Activated CD4-positive, alpha-beta T cell treated with anti-CD3 and anti-CD28 coated beads, Interleukin-10, Interleukin-2, amounts not matched to agents 100 ng/mL and 50 ng/mL, durations not matched to agents 16 hours and 8 hours (primary cell): ENCODE measurements at regions not wholly inside any gene's neighbourhood (a gene's known extent, or its start where the extent isn't known, plus 50 kb on each side); places are given as distances from the start of the nearest gene placed in this dataset.
A peak's percentile ranks its signal among the peaks of the same experiment; 100 is the strongest.
"Not testable (repeated sequence)": the region's sequence is repeated elsewhere in the genome, so short reads cannot be mapped to it uniquely, and the experiment has no call there.

Experiments used
- DNase-seq: peaks from one replicate; pipeline ENCODE4 v3.0.0-alpha.2; 2020

DNA sequence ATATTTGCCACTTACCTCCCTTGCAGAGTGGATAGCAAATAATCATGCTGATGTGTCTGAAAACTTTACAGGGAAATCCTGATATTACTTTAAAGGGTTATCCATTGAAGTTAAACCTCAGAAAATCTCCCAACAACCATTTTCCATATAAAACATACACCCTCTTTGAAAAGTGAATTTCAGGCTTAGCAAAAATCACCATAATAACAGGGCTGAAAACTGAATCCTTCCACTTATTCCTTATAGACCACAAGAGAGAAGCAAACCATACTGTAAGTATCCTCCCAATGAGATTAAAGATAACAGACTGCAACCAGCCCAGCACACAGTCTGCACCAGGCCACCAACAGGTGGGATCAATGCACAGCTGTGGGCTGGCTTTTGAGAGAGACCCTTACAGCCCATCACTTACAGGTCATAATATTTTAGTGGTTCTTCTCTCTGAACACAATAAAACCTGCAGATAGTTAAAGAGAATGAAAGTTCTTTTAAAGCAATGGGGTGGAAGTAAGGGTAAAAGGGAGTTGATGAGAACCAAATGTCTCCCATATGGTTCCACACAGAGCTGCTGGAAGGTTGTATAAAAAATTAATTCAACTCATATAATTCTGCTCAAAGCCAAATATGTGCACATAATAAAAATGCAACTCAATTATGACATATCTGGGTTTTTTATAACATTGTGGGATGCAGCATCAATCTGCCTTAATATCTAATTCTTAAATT lies 376.2 kb upstream of the GRAMD2B start:
- DNase-seq: no peak

DNA sequence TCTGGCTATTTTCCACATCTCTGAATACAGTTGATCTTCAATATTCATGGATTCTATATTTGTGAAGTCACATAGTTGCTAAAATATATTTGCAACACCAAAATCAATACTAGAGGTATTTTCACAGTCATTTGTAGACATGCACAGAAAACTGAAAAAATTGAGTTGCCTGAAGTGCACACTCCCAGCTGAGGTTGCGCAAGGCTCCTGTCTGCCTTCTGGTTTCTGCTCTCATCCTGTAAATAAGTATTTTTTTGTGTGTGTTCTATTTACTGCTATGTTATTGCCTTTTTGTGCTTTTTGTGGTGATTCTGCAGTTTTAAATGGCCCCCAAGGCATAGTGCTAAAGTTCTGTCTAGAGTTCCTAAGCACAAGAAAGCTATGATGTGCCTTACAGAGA lies 371.1 kb upstream of the GRAMD2B start:
- DNase-seq: no peak

- peak; percentile 1 for DNase-seq
These were observed 370.4 kb upstream of the GRAMD2B start for GRCh38 chr5:126052791-126053190.

- DNase-seq: no peak
These were observed 369.6 kb upstream of the GRAMD2B start for GRCh38 chr5:126053630-126054029.

- no peak for DNase-seq
These were observed 368.4 kb upstream of the GRAMD2B start for GRCh38 chr5:126054577-126055347.

- no peak for DNase-seq
These were observed 367.9 kb upstream of the GRAMD2B start for GRCh38 chr5:126055348-126055729.

GRCh38 chr5:126056352-126056751 lies 366.9 kb upstream of the GRAMD2B start:
- DNase-seq: no peak

DNA sequence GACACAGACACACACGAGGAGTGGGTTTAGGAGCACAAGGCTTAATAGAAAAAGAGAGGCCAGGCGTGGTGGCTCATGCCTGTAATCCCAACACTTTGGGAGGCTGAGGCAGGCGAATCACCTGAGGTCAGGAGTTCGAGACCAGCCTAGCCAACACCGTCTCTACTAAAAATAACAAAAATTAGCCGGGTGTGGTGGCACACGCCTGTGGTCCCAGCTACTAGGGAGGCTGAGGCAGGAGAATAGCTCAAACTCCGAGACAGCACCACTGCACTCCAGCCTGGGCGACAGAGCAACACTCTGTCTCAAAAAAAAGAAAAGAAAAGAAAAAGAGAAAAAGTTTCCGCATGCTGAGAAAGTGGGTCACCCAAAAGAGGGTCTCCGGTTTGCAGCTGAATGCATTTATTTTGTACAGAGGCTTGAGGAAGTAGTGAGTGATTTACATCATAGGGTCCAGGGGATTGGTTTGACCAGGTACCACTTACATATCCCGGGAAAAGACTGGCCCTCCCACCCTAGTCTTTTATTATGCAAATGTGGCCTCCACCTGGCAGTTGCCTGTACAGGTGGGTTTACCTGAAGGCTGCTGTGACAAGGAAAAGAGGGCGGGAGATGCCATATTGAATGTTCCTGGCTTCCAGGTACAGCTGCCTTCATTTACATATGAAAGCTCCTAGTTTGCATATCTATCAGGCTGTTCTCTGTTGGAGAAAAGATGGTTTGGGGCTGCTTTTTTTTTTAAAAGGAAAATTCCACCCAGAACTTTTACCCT lies 366.2 kb upstream of the GRAMD2B start:
- no peak for DNase-seq

- DNase-seq: not testable (repeated sequence)
These were observed 364.8 kb upstream of the GRAMD2B start for GRCh38 chr5:126058392-126058791.

DNA sequence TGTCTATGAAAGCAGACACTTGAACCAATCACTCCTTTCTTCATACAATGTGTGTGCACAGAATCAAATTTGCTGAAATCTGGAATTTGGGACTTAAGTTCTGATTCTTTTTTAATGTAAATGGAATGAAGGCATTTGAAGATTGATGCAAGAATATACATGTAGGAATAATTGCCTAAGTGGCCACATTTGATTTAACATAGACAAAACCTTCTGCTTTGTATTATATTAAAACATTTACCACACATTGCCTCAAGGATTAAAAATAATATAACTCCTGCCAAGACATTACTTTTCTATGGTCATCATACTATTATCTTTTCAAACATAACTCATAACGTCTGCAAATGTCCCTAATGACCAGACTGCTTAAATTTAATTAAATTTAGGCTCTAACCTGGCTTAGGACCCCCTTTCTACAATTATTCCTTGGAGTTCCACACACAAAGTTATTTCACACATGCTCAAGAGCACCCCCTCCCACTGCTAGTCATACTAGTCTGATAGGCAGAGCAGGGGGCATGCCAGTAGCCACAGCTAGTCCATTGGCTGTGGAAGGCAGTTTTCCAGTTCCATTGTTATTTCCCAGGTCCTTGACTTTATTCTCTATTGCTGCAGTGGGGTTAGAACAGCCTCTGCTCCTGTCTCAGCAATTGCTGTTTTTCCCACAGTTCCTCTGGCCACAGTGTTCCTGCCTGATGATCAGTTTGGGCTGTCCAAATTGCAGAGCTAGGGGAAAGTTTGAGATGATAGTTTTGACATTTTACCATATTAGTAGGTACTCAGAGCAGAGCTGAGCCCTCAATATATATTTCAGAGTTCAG lies 360.6 kb upstream of the GRAMD2B start:
- no peak for DNase-seq

DNA sequence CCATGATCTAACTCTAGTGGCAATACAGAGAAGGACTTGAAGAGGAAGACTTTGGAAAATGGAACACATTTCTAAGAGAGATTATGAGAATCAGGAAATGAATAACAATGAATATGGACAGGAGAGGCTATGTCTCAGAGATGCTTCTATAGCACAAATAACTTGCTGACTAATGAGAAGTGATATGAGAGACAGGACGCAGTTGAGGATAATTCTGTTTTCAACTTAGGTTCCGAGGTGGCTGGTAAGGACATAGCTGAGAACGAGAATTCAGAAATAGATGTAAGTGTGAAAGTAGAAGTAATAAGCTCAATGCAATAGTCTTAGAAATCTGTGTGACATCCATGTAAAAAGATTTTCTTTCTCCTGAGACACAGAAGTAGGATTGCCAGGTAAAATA lies 358.1 kb upstream of the GRAMD2B start:
- DNase-seq: no peak

- DNase-seq: no peak
These were observed 356.4 kb upstream of the GRAMD2B start for GRCh38 chr5:126066836-126067235.

DNA sequence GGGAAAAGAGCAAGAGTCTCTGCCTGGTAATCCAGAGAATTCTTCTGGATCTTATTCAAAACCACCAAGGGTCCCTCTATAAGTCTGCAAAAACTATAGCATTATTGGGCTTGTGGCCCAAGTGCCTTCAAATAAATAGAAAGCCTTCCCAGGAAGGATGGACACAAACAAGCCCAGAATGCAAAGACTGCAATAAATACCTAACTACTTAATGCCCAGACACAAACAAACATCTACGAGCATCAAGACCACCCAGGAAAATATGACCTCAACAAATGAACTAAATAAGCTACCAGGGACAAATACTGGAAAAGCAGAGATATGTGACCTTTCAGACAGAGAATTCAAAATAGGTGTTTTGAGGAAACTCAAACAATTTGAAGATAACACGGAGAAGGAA lies 355.8 kb upstream of the GRAMD2B start:
- DNase-seq: no peak

GRCh38 chr5:126069329-126069728 lies 353.9 kb upstream of the GRAMD2B start:
- no peak for DNase-seq

GRCh38 chr5:126070481-126070880 lies 352.7 kb upstream of the GRAMD2B start:
- no peak for DNase-seq

GRCh38 chr5:126074538-126074937 lies 348.7 kb upstream of the GRAMD2B start:
- no peak for DNase-seq

DNA sequence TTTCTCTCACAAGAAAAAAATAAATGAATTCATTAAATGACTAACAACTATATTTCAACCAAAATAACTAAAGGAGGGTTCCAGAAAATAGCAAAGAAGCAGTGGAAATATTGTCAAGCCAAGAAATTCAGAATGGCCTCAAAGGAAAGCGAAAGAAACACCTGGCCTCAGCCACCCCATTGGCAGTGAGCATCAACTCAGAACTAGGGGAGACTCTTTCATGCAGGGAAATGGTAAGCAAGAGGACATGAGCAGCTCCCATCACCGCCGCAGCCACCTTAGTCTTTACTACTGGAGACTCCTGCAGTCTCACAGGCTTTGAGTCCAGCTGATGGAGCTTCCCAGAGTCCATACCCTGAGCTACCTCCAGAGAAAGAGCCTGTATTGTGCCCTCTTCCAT lies 343.9 kb upstream of the GRAMD2B start:
- DNase-seq: no peak

GRCh38 chr5:126081209-126081608 lies 342.0 kb upstream of the GRAMD2B start:
- no peak for DNase-seq

- no peak for DNase-seq
These were observed 330.2 kb upstream of the GRAMD2B start for GRCh38 chr5:126093041-126093440.

DNA sequence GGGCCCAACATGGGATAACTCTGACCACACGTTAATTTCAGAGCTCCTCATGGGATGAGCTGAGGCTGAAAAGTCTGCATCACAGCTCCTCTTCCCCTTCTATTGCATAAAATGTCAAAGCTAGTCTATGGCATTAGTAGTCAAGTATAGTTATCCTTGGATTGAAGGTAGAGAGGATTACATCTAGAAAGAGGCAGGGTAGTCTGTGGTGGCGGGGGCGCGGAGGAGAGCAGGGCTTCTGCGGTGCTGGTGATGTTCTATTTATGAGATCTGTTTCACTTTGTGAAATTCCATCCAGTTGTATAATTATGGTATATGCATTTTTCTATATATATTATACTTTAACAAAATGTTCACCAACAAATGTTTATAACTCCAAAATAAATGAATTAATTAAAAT lies 329.5 kb upstream of the GRAMD2B start:
- DNase-seq: no peak

GRCh38 chr5:126094991-126095390 lies 328.2 kb upstream of the GRAMD2B start:
- no peak for DNase-seq

DNA sequence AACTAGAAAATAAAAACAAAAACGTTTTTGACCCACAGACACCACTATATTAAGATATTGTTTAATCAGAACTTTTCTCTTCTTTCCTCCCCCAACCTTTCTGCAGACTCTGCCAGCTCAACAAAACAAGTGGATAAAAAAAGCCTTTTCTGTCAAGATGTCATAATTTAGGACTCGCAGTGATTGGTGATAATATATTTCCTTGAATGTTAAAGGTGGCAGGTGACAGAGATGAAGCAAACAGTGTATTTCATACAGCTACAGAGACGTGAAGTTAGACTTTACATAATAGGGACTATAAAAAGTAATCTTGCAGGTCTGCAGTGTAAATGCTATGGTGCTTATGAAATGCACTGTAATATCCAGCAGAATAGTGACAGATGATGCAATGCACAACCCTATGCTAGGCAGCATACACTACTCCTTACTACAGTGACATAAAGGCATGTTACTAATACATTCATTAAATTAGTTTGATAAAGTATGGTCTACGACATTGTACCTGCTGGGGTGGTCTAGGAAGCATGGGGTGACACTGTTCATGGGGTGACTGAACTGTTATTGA lies 326.7 kb upstream of the GRAMD2B start:
- no peak for DNase-seq

DNA sequence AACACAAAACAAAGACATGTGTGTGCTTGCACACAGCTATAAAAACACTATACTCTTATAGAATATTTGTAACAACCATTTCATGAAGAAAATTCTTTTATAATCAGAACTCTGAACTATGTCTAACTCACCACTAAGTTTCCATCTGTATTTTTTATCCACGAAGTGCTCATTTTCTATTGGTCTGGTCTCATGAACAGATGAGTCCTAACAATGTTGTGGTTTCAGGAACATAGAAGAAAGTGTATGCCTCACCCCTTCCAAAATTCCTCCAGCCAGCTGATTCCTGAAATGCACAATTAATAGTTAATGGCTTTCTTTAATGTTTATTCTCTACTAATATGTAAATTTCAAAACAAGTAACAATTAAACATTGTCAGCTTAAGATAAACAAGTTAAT lies 325.3 kb upstream of the GRAMD2B start:
- DNase-seq: no peak
